GM12878 (cell line): ENCODE measurements at regions not wholly inside any gene's neighbourhood (a gene's known extent, or its start where the extent isn't known, plus 50 kb on each side); places are given as distances from the start of the nearest gene placed in this dataset.

Source experiments
- ATAC-seq: fragments of 200-7000 bp; cut with Tn5 transposase; 3 replicates; pipeline ENCODE4 v1.9.1; 2020; ENCODE audit warnings: mild to moderate bottlenecking, moderate library complexity
- BruUV-seq: library from RNA; stranded (reverse); fragments of 400-500 nt; replicated peaks from 2 replicates; lab custom pipeline; 2021; lab: Mats Ljungman, UMichigan
- CTCF ChIA-PET: fragments of 300-600 bp; sonication (Branson Sonifier 250); formaldehyde crosslinking; extraction: SDS; loops from one replicate; lab custom pipeline; 2021; ENCODE audit warnings: inconsistent platforms; lab: Yijun Ruan, JAX
- POLR2A ChIA-PET: fragments of 350-600 bp; formaldehyde crosslinking; extraction: SDS; loops from one replicate; lab custom pipeline; 2021; ENCODE audit warnings: inconsistent platforms; lab: Charles Lee
- RAD21 ChIA-PET: fragments of 300-600 bp; sonication (Branson Sonifier 250); formaldehyde crosslinking; loops from one replicate; lab custom pipeline; 2023; ENCODE audit warnings: antibody characterized with exemption; ENCODE audit not compliant: unreplicated experiment; lab: Charles Lee
- SMC1A ChIA-PET: fragments of 300-600 bp; sonication (Branson Sonifier 250); formaldehyde crosslinking; loops from one replicate; lab custom pipeline; 2023; ENCODE audit not compliant: unreplicated experiment, uncharacterized antibody; lab: Charles Lee
- DNase-seq: peaks from one replicate; pipeline ENCODE4 v3.0.0-alpha.2; 2011; ENCODE audit warnings: low read depth, low spot score
- FAIRE-seq: peaks from 3 replicates; lab custom pipeline; 2011; peaks lifted over from hg19 to GRCh38; lab: Jason Lieb, UNC
- H2AFZ ChIP-seq: 2 replicates; pipeline ENCODE4 v1.6.0; 2011; ENCODE audit warnings: low read depth, low read length, control low read depth; ENCODE audit not compliant: control insufficient read depth
- H3K27ac ChIP-seq: 2 replicates; pipeline ENCODE4 v1.5.1; 2011; ENCODE audit warnings: control low read depth; ENCODE audit not compliant: control insufficient read depth, insufficient read depth
- H3K27me3 ChIP-seq, 2 experiments: replicated peaks in 1 of 2; 2 replicates each; pipeline versions ENCODE4 v1.6.0 to v1.6.1; 2011; ENCODE audit warnings: low read length in 1 of 2; ENCODE audit not compliant: control insufficient read depth in 2 of 2, insufficient read depth in 2 of 2
- H3K36me3 ChIP-seq, 2 experiments: 2 replicates each; pipeline ENCODE4 v1.5.1; 2011; ENCODE audit warnings: low read length in 1 of 2; ENCODE audit not compliant: control insufficient read depth in 2 of 2, insufficient read depth in 2 of 2
- H3K4me1 ChIP-seq: 2 replicates; pipeline ENCODE4 v1.6.1; 2011; ENCODE audit warnings: mild to moderate bottlenecking, low read length, moderate library complexity, mixed read lengths; ENCODE audit not compliant: control insufficient read depth, insufficient read depth
- H3K4me2 ChIP-seq: 2 replicates; pipeline ENCODE4 v1.6.0; 2011; ENCODE audit warnings: control low read depth; ENCODE audit not compliant: control insufficient read depth, insufficient read depth
- H3K4me3 ChIP-seq: fragments of 200-600 bp; sonication (generic); 2 replicates; pipeline ENCODE4 v1.5.1; 2016
- H3K79me2 ChIP-seq: 2 replicates; pipeline ENCODE4 v1.6.0; 2011; ENCODE audit warnings: low read length; ENCODE audit not compliant: control insufficient read depth, insufficient read depth
- H3K9ac ChIP-seq: 2 replicates; pipeline ENCODE4 v1.8.0; 2011; ENCODE audit warnings: low read length, control low read depth, mixed read lengths; ENCODE audit not compliant: control insufficient read depth, insufficient read depth
- H3K9me3 ChIP-seq: replicated peaks from 3 replicates; pipeline ENCODE4 v1.5.1; 2011; ENCODE audit warnings: mild to moderate bottlenecking, low read length; ENCODE audit not compliant: control insufficient read depth, insufficient read depth
- H4K20me1 ChIP-seq: 2 replicates; pipeline ENCODE4 v1.6.0; 2011; ENCODE audit not compliant: control insufficient read depth, insufficient read depth
- CBFB ChIP-seq: IDR thresholded peaks from 2 replicates; pipeline ENCODE4 v1.6.1; 2016; ENCODE audit warnings: antibody characterized with exemption, low read depth
- CBX5 ChIP-seq: sonication (generic); IDR thresholded peaks from 2 replicates; pipeline ENCODE4 v1.6.1; 2016; ENCODE audit warnings: low read depth, moderate library complexity, mild to moderate bottlenecking, inconsistent platforms
- EGR1 ChIP-seq, 2 experiments: IDR thresholded peaks; 1 replicate in 1 of 2; 2 replicates in 1 of 2; pipeline ENCODE4 v1.6.1; 2011 to 2012; ENCODE audit warnings: low read depth in 2 of 2, low read length in 2 of 2, borderline replicate concordance in 1 of 2, mild to moderate bottlenecking in 1 of 2, moderate library complexity in 1 of 2
- ESRRA ChIP-seq: IDR thresholded peaks from 2 replicates; pipeline ENCODE4 v1.6.1; 2012; ENCODE audit warnings: mild to moderate bottlenecking, low read length, improper control_type of control experiment
- IRF4 ChIP-seq: IDR thresholded peaks from 2 replicates; pipeline ENCODE4 v1.6.1; 2011; ENCODE audit warnings: low read depth, low read length
- PBX3 ChIP-seq: IDR thresholded peaks from 2 replicates; pipeline ENCODE4 v1.6.1; 2011; ENCODE audit warnings: mild to moderate bottlenecking, low read depth, low read length, moderate library complexity; ENCODE audit not compliant: insufficient replicate concordance
- SIN3A ChIP-seq: IDR thresholded peaks from 2 replicates; pipeline ENCODE4 v1.6.1; 2012; ENCODE audit warnings: low read depth, low read length, improper control_type of control experiment
- WRNIP1 ChIP-seq: IDR thresholded peaks from 2 replicates; pipeline ENCODE4 v1.6.1; 2011; ENCODE audit warnings: low read depth, low read length, improper control_type of control experiment, borderline replicate concordance
- WGBS: methylation state at CpG from one replicate; pipeline ENCODE4 v1.1.6; 2016; ENCODE audit warnings: low lambda C conversion rate; ENCODE audit not compliant: insufficient replicate concordance, insufficient coverage; ENCODE audit errors: missing lambda C conversion rate; 5-methylcytosine and 5-hydroxymethylcytosine counted together
- in situ Hi-C: fragments of 300-500 bp; cut with MboI; formaldehyde crosslinking; loops from 9 replicates; pipeline ENCODE4 v1.14.3; 2018; ENCODE audit warnings: mixed read lengths
- intact Hi-C: fragments of 100-400 bp; cut with micrococcal nuclease; formaldehyde crosslinking; loops from one replicate; pipeline ENCODE4 v1.14.2; 2022; ENCODE audit not compliant: unreplicated experiment

GRCh38 chr13:106390367-106390766 lies 145.1 kb downstream of the EFNB2 start:
- no peak overlapping the region for H3K4me2 ChIP-seq
- ChIA-PET SMC1A (no interaction called here), RAD21 (no interaction called here), CTCF (no interaction called here), POLR2A (no interaction called here)
- no peak overlapping the region for H3K27ac ChIP-seq
- DNase-seq (no peak), FAIRE-seq (no peak), ATAC-seq (no peak)
- WGBS = 0% methylated on average over 1 of the region's 1 CpG
- no peak overlapping the region for H3K4me3 ChIP-seq
- no peak overlapping the region for H3K9ac ChIP-seq
- no peaks in the 10 kb centered on the region for H3K9me3 ChIP-seq
- H3K27me3 ChIP-seq = no peaks in the 10 kb centered on the region
- H3K79me2 ChIP-seq = no peaks in the 10 kb centered on the region
- no TSS peak for BruUV-seq
- intact Hi-C loops = no loop called here
- no peak overlapping the region for H2AFZ ChIP-seq
- no peaks in the 10 kb centered on the region for H4K20me1 ChIP-seq
- TF ChIP-seq ESRRA = no peak
- TF ChIP-seq EGR1 (IDR thresholded peaks at IDR 0.05; ENCODE audit: borderline replicate concordance in 1 of 2, low read depth in 2 of 2, low read length in 2 of 2) = no peak
- no peak for TF ChIP-seq PBX3
- H3K36me3 ChIP-seq = no peaks in the 10 kb centered on the region
- in situ Hi-C loops = no loop called here
- H3K4me1 ChIP-seq = no peaks in the 10 kb centered on the region

- Histone ChIP-seq H3K4me1 (no peaks in the 10 kb centered on the region), H3K79me2 (no peaks in the 10 kb centered on the region), H3K4me2 (no peak overlapping the region), H3K9me3 (no peaks in the 10 kb centered on the region), H3K27me3 (no peaks in the 10 kb centered on the region), H3K36me3 (no peaks in the 10 kb centered on the region), H2AFZ (no peak overlapping the region), H3K27ac (no peak overlapping the region), H4K20me1 (no peaks in the 10 kb centered on the region), H3K4me3 (no peak overlapping the region), H3K9ac (no peak overlapping the region)
- RAD21 ChIA-PET = interaction anchor here (0.7 to 1.1 kb wide), 2 partner anchors 42 to 65 kb away, joined by 3 read pairs; no protein-coding TSS in a partner anchor
- SMC1A ChIA-PET = no interaction called here
- CTCF ChIA-PET = no interaction called here
- in situ Hi-C loops = no loop called here
- FAIRE-seq (no peak), DNase-seq (no peak), ATAC-seq (no peak)
- no peak for TF ChIP-seq SIN3A
- TF ChIP-seq IRF4 = no peak
- no peak for TF ChIP-seq CBFB
- no peak for TF ChIP-seq WRNIP1
- no peak for TF ChIP-seq CBX5
- WGBS = 65% methylated on average over 6 of the region's 6 CpGs
- POLR2A ChIA-PET = no interaction called here
- BruUV-seq = no TSS peak
- intact Hi-C loops = no loop called here
Observed at GRCh38 chr13:106385654-106386053, 149.8 kb downstream of the EFNB2 start.
